ENCODE measurements at regions not wholly inside any gene's neighbourhood (a gene's known extent, or its start where the extent isn't known, plus 50 kb on each side); places are given as distances from the start of the nearest gene placed in this dataset.
"Not testable (repeated sequence)": the region's sequence is repeated elsewhere in the genome, so short reads cannot be mapped to it uniquely, and the experiment has no call there.

DNA sequence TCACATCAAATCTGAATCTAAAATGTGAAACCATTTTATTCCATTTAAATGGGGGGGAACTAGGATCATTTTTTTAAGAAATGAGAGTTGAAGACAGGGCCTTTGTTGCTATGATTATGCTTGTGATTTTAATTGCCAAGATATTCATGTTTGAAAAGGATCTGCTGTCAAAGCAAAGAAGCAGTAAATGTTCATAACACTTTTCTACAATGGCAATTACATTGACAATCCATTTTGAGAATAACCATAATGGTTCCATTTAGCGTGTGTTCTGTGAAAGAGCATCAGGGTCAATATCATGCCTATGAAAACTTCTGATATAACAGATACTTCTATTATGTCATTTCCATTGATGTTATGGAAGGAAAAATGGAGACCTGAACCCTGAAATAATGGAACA lies 745.8 kb upstream of the SGO1 start:
- H3K4me3 ChIP-seq (ENCODE audit: low read depth, low read length), result no peak overlapping the region
- TF ChIP-seq, protein P1, sequence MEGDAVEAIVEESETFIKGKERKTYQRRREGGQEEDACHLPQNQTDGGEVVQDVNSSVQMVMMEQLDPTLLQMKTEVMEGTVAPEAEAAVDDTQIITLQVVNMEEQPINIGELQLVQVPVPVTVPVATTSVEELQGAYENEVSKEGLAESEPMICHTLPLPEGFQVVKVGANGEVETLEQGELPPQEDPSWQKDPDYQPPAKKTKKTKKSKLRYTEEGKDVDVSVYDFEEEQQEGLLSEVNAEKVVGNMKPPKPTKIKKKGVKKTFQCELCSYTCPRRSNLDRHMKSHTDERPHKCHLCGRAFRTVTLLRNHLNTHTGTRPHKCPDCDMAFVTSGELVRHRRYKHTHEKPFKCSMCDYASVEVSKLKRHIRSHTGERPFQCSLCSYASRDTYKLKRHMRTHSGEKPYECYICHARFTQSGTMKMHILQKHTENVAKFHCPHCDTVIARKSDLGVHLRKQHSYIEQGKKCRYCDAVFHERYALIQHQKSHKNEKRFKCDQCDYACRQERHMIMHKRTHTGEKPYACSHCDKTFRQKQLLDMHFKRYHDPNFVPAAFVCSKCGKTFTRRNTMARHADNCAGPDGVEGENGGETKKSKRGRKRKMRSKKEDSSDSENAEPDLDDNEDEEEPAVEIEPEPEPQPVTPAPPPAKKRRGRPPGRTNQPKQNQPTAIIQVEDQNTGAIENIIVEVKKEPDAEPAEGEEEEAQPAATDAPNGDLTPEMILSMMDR (IDR thresholded peaks at IDR 0.05; ENCODE audit: borderline replicate concordance, insufficient read depth, low read depth, low read length), result no peak

DNA sequence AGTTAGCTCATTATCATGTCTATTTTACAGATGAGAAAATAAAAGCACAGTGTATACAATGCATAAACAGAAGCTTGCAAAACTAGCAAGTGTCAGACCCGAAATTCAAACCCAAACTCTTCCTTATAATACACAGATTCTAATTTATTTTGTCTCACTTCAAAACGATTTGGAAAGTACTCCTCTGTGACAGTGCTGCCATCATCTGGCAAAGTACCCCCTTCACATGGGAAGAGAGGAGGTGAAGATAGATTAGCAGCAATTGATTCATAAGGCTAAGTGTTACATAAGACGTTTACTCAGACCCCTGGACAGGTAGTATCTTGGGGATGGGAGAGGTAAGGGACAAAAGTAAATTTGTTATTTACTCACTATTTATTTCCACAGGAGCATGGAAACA lies 744.0 kb upstream of the SGO1 start:
- TF ChIP-seq, protein P1 (IDR thresholded peaks at IDR 0.05; ENCODE audit: borderline replicate concordance, insufficient read depth, low read depth, low read length), result peak; percentile 15; the same call in 1 of the 2 replicates
- H3K4me3 ChIP-seq (ENCODE audit: low read depth, low read length), result no peak overlapping the region

DNA sequence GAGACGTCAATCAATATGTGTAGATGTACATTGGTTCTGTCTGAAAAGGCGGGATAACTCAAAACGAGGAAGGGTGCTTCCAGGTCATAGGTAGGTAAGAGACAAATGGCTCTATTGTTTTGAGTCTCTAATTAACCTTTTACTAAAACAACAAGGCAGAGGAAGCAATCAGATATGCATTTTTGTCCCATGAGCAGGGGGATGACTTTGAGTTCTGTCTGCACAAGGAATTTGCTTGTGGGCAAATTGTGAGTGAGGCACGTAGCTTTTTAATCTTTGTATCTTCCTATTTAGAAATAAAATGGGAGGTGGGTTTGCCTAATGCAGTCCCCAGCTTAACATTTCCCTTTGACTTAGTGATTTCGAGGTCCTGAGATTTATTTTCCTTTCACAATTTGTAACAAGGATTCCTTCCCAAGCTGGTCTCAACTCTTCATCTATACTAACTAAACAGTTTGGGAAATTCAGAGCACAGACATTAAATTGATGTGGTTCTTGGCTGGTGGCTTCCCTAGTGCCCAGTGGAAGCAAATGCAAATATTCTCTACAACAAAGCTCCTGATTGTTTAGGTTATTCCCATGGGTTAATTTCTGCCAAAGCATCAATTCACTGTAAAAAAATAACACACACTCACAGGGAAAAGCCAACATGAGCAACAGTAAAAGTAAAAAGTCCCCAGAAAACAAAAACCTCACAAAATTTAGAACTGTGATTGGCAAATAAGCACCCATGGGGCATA lies 738.8 kb upstream of the SGO1 start:
- H3K4me3 ChIP-seq (ENCODE audit: low read depth, low read length), result no peak overlapping the region
- TF ChIP-seq, protein P1 (IDR thresholded peaks at IDR 0.05; ENCODE audit: borderline replicate concordance, insufficient read depth, low read depth, low read length), result no peak

DNA sequence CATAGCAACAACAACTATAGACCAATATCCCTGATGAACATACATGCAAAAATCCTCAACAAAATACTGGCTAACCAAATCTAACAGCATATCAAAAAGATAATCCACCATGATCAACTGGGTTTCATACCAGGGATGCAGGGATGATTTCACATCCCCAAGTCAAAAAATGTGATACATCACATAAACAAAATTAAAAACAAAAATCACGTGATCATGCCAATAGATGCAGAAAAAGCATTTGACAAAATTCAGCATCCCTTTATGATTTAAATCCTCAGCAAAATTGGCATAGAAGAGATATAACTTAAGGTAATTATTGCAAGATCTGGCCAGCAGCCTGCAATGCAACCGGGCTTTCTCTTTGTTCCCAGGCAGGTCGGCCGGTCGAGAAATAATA lies 735.1 kb upstream of the SGO1 start:
- H3K4me3 ChIP-seq (ENCODE audit: low read depth, low read length), result not testable (repeated sequence)

DNA sequence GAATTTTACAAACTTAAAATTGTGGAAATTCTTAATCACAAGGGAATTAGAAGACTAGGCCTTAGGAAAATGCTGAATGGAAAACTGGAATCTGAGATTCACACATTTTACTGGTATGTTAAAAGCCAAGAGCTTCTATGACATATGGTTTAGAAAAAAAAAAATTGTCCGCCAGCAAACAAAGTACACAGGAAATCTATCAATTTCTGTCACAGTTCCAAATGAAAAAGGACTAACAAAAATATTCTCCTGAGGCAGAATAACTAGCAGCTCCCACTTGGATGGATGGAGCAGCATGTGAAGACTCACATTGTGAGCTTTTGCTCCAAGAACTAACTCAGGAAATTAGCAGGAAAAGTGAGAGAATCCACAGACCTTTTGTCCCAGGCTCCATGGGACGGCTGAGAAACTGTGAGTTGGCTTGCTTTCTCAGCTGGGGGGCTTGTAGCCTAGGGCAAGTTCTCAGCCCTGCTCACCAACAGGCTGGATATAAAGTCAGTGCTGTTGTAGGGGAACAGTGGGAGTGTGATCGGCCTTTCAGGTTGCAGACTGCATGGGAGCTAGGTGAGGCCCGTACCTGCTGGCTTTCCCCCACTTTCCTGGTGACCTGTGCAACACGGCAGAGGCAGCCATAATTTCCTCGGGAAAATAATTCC lies 731.1 kb upstream of the SGO1 start:
- TF ChIP-seq, protein P1 (IDR thresholded peaks at IDR 0.05; ENCODE audit: borderline replicate concordance, insufficient read depth, low read depth, low read length), result no peak
- no peak overlapping the region for H3K4me3 ChIP-seq (ENCODE audit: low read depth, low read length)

DNA sequence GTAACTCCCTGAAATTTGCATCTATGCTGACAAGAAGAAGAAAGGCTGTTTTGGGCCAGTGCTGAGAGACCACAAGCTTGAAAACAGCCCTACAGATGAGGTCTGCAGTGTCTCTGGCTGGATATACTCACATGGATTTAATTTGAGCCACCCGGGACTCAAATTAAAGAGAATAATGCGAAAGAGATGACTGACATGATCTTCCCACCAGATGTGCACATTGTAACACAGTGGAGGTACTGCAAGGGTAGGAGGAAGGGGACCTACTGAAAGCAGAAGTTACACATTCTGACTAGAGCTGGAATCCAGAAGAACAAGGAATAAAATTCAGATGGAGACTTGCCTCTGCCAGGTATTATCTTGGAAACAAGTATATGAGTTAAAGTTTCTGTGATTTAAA lies 728.3 kb upstream of the SGO1 start:
- no peak overlapping the region for H3K4me3 ChIP-seq (ENCODE audit: low read depth, low read length)
- TF ChIP-seq, protein P1 (IDR thresholded peaks at IDR 0.05; ENCODE audit: borderline replicate concordance, insufficient read depth, low read depth, low read length), result no peak

DNA sequence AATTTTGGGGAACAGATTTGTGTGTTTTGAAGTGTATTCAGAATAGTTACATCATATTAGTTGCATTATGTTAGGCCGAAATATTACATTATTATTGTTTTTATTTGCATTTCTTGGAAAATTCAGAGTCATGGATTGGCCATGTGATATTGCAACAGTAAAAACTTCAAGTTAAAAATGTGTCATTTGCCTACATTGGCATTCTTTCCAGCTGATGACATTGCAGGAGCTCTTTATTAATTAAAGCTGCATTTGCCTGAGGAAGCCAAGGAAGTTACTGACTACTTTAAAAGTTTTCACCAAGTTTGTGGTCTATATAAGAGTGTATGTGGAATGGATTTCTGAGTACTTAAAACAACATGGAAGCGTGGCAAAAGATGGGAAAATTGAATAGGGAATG lies 726.4 kb upstream of the SGO1 start:
- H3K4me3 ChIP-seq (ENCODE audit: low read depth, low read length), result no peak overlapping the region
- TF ChIP-seq, protein P1 (IDR thresholded peaks at IDR 0.05; ENCODE audit: borderline replicate concordance, insufficient read depth, low read depth, low read length), result no peak

Measured in GM12875 (cell line).